KMS-11 (cell line): ENCODE measurements at regions not wholly inside any gene's neighbourhood (a gene's known extent, or its start where the extent isn't known, plus 50 kb on each side); places are given as distances from the start of the nearest gene placed in this dataset.

Experiments
- H2AFZ ChIP-seq: fragments of 200-600 bp; sonication (generic); 2 replicates; pipeline ENCODE4 v1.6.1; 2016; ENCODE audit warnings: antibody characterized with exemption, mixed run types, low read depth
- H3K27ac ChIP-seq: fragments of 200-600 bp; sonication (generic); 2 replicates; pipeline ENCODE4 v1.6.1; 2016; ENCODE audit warnings: mild to moderate bottlenecking, mixed run types
- H3K27me3 ChIP-seq: fragments of 200-600 bp; sonication (generic); 2 replicates; pipeline ENCODE4 v1.6.1; 2017; ENCODE audit warnings: mild to moderate bottlenecking, low read depth, mixed run types, moderate library complexity; ENCODE audit not compliant: insufficient read depth
- H3K36me3 ChIP-seq: fragments of 200-600 bp; sonication (generic); 2 replicates; pipeline ENCODE4 v1.6.1; 2017; ENCODE audit warnings: mild to moderate bottlenecking, mixed run types; ENCODE audit not compliant: insufficient read depth
- H3K4me1 ChIP-seq: fragments of 200-600 bp; sonication (generic); 2 replicates; pipeline ENCODE4 v1.6.1; 2016; ENCODE audit warnings: mild to moderate bottlenecking, low read depth, mixed run types; ENCODE audit not compliant: poor library complexity, severe bottlenecking
- H3K4me2 ChIP-seq: fragments of 200-600 bp; sonication (generic); 2 replicates; pipeline ENCODE4 v1.7.0; 2016; ENCODE audit warnings: mild to moderate bottlenecking, mixed run types
- H3K4me3 ChIP-seq: fragments of 200-600 bp; sonication (generic); IDR thresholded peaks from 2 replicates; pipeline ENCODE4 v1.6.1; 2017; ENCODE audit warnings: low read depth, low read length, mixed read lengths; ENCODE audit not compliant: insufficient read depth
- H3K79me2 ChIP-seq: fragments of 200-600 bp; sonication (generic); 2 replicates; pipeline ENCODE4 v1.6.1; 2016; ENCODE audit warnings: low read depth, mixed run types; ENCODE audit not compliant: insufficient read depth
- H3K9ac ChIP-seq: fragments of 200-600 bp; sonication (generic); 2 replicates; pipeline ENCODE4 v1.6.1; 2016; ENCODE audit warnings: mild to moderate bottlenecking, mixed run types
- H4K20me1 ChIP-seq: fragments of 200-600 bp; sonication (generic); 2 replicates; pipeline ENCODE4 v1.6.1; 2016; ENCODE audit warnings: mild to moderate bottlenecking, mixed run types; ENCODE audit not compliant: insufficient read depth
- TF ChIP-seq, protein P1 (sequence below): fragments of 200-600 bp; sonication (generic); conservative IDR thresholded peaks from 2 replicates; pipeline ENCODE4 v1.6.1; 2017; ENCODE audit warnings: low read depth, mild to moderate bottlenecking, antibody characterized with exemption, low read length, moderate library complexity, mixed read lengths

DNA sequence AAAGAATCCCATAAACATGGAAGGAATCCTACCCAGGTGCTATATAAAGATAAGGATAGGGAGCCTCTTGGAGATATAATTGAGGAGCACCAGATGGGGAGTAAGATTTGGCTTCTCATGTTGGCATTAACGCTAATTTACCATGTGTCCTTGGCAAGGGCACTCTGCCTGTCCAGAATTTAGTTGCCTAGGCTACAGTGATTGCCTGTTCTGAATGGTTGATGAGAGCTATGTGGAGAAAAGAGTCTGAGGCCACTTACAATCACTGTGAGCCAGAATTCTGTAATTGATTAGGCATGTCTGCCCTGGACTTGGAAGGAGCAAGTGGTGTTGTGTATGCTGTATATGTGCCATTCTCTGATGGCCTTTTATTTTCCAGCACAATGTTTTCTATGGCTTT lies 1101.2 kb upstream of the RBFOX1 start:
- TF ChIP-seq, protein P1, sequence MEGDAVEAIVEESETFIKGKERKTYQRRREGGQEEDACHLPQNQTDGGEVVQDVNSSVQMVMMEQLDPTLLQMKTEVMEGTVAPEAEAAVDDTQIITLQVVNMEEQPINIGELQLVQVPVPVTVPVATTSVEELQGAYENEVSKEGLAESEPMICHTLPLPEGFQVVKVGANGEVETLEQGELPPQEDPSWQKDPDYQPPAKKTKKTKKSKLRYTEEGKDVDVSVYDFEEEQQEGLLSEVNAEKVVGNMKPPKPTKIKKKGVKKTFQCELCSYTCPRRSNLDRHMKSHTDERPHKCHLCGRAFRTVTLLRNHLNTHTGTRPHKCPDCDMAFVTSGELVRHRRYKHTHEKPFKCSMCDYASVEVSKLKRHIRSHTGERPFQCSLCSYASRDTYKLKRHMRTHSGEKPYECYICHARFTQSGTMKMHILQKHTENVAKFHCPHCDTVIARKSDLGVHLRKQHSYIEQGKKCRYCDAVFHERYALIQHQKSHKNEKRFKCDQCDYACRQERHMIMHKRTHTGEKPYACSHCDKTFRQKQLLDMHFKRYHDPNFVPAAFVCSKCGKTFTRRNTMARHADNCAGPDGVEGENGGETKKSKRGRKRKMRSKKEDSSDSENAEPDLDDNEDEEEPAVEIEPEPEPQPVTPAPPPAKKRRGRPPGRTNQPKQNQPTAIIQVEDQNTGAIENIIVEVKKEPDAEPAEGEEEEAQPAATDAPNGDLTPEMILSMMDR, result no peak
- Histone ChIP-seq H3K9ac (no peak overlapping the region), H3K36me3 (no peaks in the 10 kb centered on the region), H3K4me1 (no peaks in the 10 kb centered on the region), H4K20me1 (no peaks in the 10 kb centered on the region), H2AFZ (no peak overlapping the region), H3K27ac (no peak overlapping the region), H3K79me2 (no peaks in the 10 kb centered on the region), H3K4me2 (no peak overlapping the region), H3K27me3 (no peaks in the 10 kb centered on the region), H3K4me3 (no peak overlapping the region)

DNA sequence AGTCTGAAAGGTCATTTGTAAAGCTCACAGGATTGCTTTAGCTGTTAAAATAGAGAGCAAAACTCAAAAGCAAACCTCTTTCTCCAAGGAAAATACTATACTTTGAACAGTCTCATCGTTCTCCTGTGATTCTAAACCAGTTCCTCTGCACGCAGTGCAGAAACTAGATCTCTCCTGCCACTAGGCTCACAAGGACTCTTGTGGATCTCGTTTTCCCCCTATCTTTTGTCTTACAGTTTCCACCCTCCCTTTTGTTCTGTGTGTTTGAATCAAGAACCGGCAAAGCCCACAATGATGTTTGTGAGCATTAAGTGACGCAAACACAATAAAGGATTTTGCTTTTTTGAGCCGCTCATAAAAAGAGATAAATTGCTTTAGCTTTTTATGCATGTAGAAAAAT lies 1103.5 kb upstream of the RBFOX1 start:
- H3K4me3 ChIP-seq, result no peak overlapping the region
- no peak overlapping the region for H2AFZ ChIP-seq
- no peaks in the 10 kb centered on the region for H3K36me3 ChIP-seq
- no peaks in the 10 kb centered on the region for H3K27me3 ChIP-seq
- no peaks in the 10 kb centered on the region for H3K4me1 ChIP-seq
- TF ChIP-seq, protein P1, result no peak
- H3K9ac ChIP-seq, result no peak overlapping the region
- no peak overlapping the region for H3K27ac ChIP-seq
- no peaks in the 10 kb centered on the region for H3K79me2 ChIP-seq
- H4K20me1 ChIP-seq, result no peaks in the 10 kb centered on the region
- no peak overlapping the region for H3K4me2 ChIP-seq

DNA sequence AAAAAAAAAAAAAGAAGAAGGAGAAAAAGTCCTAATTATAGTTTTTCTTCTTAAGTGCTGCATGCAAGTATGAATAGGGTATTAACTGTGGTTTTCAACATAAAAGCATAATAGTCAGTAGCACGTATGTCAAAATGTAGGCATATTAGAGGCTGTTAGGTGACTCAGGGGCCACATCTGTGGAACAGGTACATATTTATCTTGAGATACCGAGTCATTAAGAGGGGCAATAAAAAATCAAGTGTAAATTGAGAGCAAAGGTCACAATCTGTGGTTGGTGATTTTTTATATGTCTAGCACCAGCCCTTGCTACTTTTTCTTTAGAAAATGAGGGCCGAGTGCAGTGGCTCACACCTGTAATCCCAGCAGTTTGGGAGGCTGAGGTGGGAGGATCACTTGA lies 1113.8 kb upstream of the RBFOX1 start:
- Histone ChIP-seq H3K4me2 (no peak overlapping the region), H3K27ac (no peak overlapping the region), H3K36me3 (no peaks in the 10 kb centered on the region), H3K79me2 (no peaks in the 10 kb centered on the region), H3K4me1 (no peaks in the 10 kb centered on the region), H2AFZ (no peak overlapping the region), H3K27me3 (no peaks in the 10 kb centered on the region), H3K9ac (no peak overlapping the region), H3K4me3 (no peak overlapping the region), H4K20me1 (no peaks in the 10 kb centered on the region)
- TF ChIP-seq, protein P1, result no peak

DNA sequence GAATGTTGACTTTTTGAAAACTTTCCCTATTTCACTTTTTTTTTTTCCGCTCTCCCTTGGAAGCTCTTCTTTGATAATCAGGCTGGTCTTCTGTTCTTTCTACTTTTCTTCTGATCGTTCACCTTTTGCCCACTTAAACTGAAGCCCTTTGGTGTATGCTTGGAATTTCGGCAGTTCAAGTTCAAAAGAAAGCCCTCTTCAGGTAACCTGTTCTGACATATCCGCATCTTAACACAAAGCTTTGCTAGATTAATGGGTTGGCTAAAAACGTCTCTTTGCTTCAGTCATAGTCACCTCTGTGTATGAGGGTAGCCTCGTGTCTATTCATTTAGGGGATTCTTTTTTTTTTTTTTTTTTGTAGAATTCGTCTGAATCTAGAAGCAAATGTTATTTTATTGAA lies 1115.8 kb upstream of the RBFOX1 start:
- Histone ChIP-seq H3K36me3 (no peaks in the 10 kb centered on the region), H3K9ac (no peak overlapping the region), H4K20me1 (no peaks in the 10 kb centered on the region), H3K4me2 (no peak overlapping the region), H3K27ac (no peak overlapping the region), H2AFZ (no peak overlapping the region), H3K4me3 (no peak overlapping the region), H3K79me2 (no peaks in the 10 kb centered on the region), H3K4me1 (no peaks in the 10 kb centered on the region), H3K27me3 (no peaks in the 10 kb centered on the region)
- TF ChIP-seq, protein P1, result no peak

DNA sequence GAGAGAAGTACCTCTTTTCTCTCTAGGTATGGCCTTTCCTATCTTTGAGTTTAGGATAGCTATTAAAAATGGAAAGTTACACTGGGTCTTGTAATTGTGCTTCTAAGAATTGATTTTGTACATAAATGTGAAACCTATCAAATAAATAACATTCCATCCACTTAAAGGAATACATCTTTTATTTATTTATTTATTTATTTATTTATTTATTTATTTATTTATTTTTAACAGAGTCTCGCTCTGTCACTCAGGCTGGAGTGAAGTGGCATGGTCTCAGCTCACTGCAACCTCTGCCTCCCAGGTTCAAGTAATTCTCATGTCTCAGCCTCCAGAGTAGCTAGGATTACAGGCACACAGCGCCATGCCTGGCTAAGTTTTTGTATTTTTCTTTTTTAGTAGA lies 1114.0 kb upstream of the EEF2KMT start:
- H3K9ac ChIP-seq, result no peak overlapping the region
- H3K27me3 ChIP-seq, result no peaks in the 10 kb centered on the region
- no peak overlapping the region for H3K4me3 ChIP-seq
- H3K4me1 ChIP-seq, result no peaks in the 10 kb centered on the region
- H2AFZ ChIP-seq, result no peak overlapping the region
- TF ChIP-seq, protein P1, result no peak
- H3K36me3 ChIP-seq, result no peaks in the 10 kb centered on the region
- no peak overlapping the region for H3K4me2 ChIP-seq
- no peaks in the 10 kb centered on the region for H3K79me2 ChIP-seq
- no peak overlapping the region for H3K27ac ChIP-seq
- H4K20me1 ChIP-seq, result no peaks in the 10 kb centered on the region
